GM12892 (cell line): ENCODE measurements at regions not wholly inside any gene's neighbourhood (a gene's known extent, or its start where the extent isn't known, plus 50 kb on each side); places are given as distances from the start of the nearest gene placed in this dataset.

Source experiments
- POLR2A ChIP-seq: IDR thresholded peaks from 2 replicates; pipeline ENCODE4 v1.6.1; 2011; ENCODE audit warnings: low read depth, low read length, control low read depth
- POLR2AphosphoS5 ChIP-seq: IDR thresholded peaks from 2 replicates; pipeline ENCODE4 v1.6.1; 2011; ENCODE audit warnings: low read depth, low read length, control low read depth
- TAF1 ChIP-seq: IDR thresholded peaks from 2 replicates; pipeline ENCODE4 v1.6.1; 2011; ENCODE audit warnings: low read depth, mild to moderate bottlenecking, control low read depth, low read length, borderline replicate concordance

- TF ChIP-seq POLR2AphosphoS5 (no peak), TAF1 (no peak), POLR2A (no peak)
Observed at GRCh38 chr18:53765211-53765610, 459.3 kb downstream of the MBD2 start.
